GM12874 (cell line): ENCODE measurements at regions not wholly inside any gene's neighbourhood (a gene's known extent, or its start where the extent isn't known, plus 50 kb on each side); places are given as distances from the start of the nearest gene placed in this dataset.

Experiments
- TF ChIP-seq, protein P1 (sequence below): IDR thresholded peaks from 2 replicates; pipeline ENCODE4 v1.5.1; 2011; ENCODE audit warnings: low read depth, mild to moderate bottlenecking, control low read depth, low read length, moderate library complexity; ENCODE audit not compliant: insufficient read depth

DNA sequence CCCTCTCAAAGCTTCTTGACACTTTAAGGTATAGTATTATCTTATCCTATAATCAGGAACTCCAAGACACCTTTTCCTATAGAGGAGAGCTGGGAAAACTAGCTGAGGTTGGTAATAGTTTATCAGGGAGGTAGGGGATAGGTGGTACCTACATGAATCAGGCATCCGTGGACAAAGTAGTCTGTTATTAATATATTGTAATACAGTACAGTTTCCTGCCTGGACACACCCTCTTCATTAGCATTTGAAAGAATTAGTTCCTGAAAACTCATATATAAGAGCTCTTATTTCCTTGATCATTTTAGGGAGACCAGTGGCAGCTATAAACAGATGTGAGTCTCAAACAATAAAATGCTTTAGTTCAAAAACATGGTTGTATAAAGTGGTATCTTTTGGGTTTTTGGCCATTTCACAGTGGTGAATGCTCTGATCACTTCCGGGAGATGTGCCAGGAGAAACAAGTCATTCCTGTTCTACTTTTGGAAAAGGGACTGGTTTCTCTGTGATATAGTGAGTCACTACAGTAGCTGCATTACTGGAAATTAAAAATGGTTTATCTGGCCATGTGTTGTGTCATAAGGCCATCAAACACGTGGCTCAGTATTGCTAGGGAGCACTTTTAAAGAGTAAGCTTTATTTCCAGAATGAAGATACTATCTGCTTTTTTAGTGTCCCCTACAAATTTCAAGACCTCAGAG is 98.1 kb downstream of the KLRB1 start:
- TF ChIP-seq, protein P1, sequence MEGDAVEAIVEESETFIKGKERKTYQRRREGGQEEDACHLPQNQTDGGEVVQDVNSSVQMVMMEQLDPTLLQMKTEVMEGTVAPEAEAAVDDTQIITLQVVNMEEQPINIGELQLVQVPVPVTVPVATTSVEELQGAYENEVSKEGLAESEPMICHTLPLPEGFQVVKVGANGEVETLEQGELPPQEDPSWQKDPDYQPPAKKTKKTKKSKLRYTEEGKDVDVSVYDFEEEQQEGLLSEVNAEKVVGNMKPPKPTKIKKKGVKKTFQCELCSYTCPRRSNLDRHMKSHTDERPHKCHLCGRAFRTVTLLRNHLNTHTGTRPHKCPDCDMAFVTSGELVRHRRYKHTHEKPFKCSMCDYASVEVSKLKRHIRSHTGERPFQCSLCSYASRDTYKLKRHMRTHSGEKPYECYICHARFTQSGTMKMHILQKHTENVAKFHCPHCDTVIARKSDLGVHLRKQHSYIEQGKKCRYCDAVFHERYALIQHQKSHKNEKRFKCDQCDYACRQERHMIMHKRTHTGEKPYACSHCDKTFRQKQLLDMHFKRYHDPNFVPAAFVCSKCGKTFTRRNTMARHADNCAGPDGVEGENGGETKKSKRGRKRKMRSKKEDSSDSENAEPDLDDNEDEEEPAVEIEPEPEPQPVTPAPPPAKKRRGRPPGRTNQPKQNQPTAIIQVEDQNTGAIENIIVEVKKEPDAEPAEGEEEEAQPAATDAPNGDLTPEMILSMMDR, result no peak

DNA sequence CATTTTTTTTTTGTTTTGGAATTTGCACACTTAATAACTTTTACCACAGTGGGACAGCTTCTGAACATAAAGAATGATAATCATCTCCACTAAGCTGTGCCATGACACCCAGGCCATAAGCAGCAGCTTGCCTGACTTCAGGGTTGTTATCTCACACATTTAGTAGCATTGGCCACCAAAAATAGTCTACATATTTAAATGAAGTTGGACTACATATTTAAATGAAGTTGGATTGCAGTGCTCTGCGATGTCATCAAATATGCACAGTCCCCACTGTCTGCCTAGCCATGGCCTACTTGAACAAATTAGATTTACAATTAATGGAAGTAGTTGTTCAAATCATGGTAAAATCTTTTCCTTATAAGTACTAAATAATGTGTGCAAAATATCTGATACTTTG is 101.0 kb downstream of the KLRB1 start:
- TF ChIP-seq, protein P1, result no peak

DNA sequence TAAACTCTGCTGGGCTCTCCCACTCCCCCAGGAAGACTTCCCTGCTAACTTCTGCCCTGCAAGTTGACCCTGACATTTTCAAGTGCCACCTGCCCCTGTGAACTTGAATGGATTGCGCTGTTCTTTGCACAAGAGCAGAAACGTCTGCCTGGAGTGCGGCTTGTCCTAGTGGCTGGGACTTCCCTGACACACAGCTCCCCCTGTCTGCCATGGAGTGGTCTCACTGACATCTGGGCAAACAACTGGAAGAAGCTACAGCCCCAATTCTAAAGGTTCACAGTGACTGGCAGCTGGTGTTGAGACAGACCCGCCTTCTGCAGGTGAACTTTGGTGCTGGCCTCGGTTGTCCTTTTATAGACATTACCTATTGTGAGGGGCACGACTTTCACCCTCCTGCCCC is 138.7 kb downstream of the KLRB1 start:
- TF ChIP-seq, protein P1, result peak; percentile 62

DNA sequence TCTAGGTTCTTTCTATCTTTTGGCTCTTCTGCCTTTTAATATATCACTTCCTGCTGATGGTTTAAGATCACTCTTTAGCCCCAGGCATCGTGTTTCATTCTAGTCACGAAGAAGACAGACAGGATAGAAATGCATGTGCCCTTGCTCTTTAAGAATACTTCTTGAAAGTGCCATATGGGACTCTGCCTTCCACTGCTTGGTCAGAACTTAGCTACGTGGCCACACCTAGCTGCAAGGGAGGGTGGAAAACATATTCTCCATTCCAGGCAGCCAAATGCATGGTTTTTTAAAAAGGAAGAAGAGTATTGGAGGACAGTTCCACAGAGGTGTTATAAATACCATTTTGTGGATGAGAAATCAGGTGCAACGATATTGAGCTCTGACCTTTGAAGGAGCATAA is 143.3 kb downstream of the KLRB1 start:
- TF ChIP-seq, protein P1, result no peak

DNA sequence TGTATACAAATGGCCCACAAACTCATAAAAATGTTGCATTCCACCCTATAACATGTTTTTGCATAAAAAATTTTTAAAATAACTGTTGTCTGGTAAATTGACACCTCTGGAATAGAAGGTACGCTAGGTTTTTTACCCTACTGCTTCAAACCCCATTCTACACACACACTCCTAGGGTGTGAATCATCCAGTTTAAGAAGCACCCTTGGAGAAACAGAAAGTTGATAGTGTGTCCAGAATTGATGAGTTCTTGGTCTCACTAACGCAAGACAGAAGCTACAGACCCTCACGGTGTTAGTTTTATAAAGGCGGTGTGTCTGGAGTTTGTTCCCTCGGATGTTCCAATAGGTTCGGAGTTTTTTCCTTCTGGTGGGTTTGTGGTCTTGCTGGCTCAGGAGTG is 158.5 kb downstream of the KLRB1 start:
- TF ChIP-seq, protein P1, result no peak

DNA sequence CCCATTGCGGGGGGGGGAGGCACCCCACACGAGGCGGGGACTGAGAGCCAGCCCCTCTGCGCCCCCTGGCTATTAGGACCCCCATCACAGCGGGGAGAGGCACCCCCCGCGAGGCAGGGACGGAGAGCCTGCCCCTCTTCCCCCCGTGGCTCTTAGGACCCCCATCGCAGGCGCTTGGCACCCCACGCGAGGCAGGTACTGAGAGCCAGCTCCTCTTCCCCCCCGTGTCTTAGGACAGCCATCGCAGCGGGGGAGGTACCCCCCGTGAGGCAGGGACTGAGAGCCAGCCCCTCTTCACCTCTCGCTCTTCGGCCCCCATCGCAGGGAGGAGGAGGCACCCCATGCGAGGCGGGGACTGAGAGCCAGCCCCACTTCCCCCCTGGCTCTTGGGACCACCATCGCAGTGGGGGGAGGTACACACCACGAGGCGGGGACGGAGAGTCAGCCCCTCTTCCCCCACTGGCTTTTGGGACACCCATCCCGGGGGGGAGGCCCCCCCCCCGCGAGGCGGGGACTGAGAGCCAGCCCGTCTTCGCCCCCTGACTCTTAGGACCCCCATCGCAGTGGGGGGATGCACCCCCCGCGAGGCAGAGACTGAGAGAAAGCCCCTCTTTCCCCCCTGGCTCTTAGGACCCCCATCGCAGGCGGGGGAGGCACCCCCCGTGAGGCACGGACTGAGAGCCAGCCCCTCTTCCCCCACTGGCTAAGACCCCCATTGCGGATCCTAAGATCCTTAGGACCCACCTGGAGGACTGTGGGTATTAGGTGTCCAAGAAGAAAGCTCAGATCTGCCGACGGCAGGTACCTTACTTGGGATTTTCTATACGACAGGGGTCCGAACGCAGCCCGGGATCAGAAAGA is 198.6 kb upstream of the PZP start:
- TF ChIP-seq, protein P1, result no peak

DNA sequence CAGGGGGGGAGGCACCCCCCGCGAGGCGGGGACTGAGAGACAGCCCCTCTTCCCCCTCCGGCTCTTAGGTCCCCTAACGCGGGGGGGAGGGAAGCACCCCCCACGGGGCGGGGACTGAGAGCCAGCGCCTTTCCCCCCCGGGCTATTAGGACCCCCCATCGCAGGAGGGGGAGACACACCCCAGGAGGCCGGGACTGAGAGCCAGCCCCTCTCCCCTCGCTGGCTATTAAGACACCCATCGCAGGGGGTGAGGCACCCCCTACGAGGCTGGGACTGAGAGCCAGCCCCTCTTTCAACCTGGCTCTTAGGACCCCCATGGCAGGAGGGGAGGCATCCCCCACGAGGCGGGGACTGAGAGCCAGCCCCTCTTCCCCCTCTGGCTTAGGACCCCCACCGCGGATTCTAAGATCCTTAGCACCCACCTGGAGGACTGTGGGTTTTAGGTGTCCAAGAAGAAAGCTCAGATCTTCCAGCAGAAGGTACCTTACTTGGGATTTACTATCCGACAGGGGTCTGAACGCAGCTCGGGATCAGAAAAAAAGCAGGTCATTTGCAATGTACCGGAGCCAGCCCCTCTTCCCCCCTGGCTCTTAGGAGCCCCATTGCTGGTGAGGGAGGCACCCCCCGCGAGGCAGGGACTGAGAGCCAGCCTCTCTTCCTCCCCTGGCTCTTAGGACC is 197.8 kb upstream of the PZP start:
- TF ChIP-seq, protein P1, result no peak
